Parathyroid adenoma (tissue), 2 donors: ENCODE measurements at regions not wholly inside any gene's neighbourhood (a gene's known extent, or its start where the extent isn't known, plus 50 kb on each side); places are given as distances from the start of the nearest gene placed in this dataset.

Source experiments
- H2AFZ ChIP-seq: fragments of 300-600 bp; sonication (generic); one replicate; pipeline ENCODE4 v1.7.0; 2017; ENCODE audit warnings: antibody characterized with exemption, mild to moderate bottlenecking
- H3K27ac ChIP-seq: fragments of 300-600 bp; sonication (generic); one replicate; pipeline ENCODE4 v1.7.0; 2017
- H3K27me3 ChIP-seq: fragments of 300-600 bp; sonication (generic); one replicate; pipeline ENCODE4 v1.7.0; 2017; ENCODE audit warnings: low read length; ENCODE audit not compliant: control insufficient read depth, insufficient read depth
- H3K36me3 ChIP-seq: fragments of 300-600 bp; sonication (generic); one replicate; pipeline ENCODE4 v1.7.0; 2017; ENCODE audit warnings: low read length; ENCODE audit not compliant: control insufficient read depth, insufficient read depth
- H3K4me1 ChIP-seq: fragments of 300-600 bp; sonication (generic); one replicate; pipeline ENCODE4 v1.7.0; 2017; ENCODE audit warnings: control low read depth
- H3K4me2 ChIP-seq: fragments of 300-600 bp; sonication (generic); one replicate; pipeline ENCODE4 v1.7.0; 2017; ENCODE audit warnings: low read length
- H3K4me3 ChIP-seq: fragments of 300-600 bp; sonication (generic); one replicate; pipeline ENCODE4 v1.7.0; 2017; ENCODE audit warnings: low read depth, low read length
- H3K79me2 ChIP-seq: fragments of 300-600 bp; sonication (generic); one replicate; pipeline ENCODE4 v1.7.0; 2017; ENCODE audit warnings: control low read depth
- H3K9ac ChIP-seq: fragments of 300-600 bp; sonication (generic); one replicate; pipeline ENCODE4 v1.7.0; 2017; ENCODE audit warnings: mild to moderate bottlenecking
- H3K9me3 ChIP-seq: fragments of 300-600 bp; sonication (generic); one replicate; pipeline ENCODE4 v1.7.0; 2017; ENCODE audit warnings: low read length; ENCODE audit not compliant: control insufficient read depth
- CTCF ChIP-seq: fragments of 300-600 bp; sonication (generic); IDR thresholded peaks from one replicate; pipeline ENCODE4 v1.7.0; 2017; ENCODE audit warnings: antibody characterized with exemption, mild to moderate bottlenecking
- donor health status: primary hyperparathyroidism.

GRCh38 chr4:188197566-188197965 is 58.3 kb downstream of the TRIML1 start:
- no peak for TF ChIP-seq CTCF

GRCh38 chr4:188198982-188199792 is 59.9 kb downstream of the TRIML1 start:
- TF ChIP-seq CTCF: no peak
- Histone ChIP-seq H3K4me2 (no peak overlapping the region), H3K36me3 (no peaks in the 10 kb centered on the region), H3K4me1 (no peaks in the 10 kb centered on the region), H2AFZ (no peak overlapping the region), H3K27me3 (no peaks in the 10 kb centered on the region), H3K9me3 (no peaks in the 10 kb centered on the region), H3K27ac (no peak overlapping the region), H3K79me2 (no peaks in the 10 kb centered on the region), H3K9ac (no peak overlapping the region), H3K4me3 (no peak overlapping the region)

More at GRCh38 chr4:188197566-188197965, 58.3 kb downstream of the TRIML1 start:
- Histone ChIP-seq H2AFZ (no peak overlapping the region), H3K4me1 (no peaks in the 10 kb centered on the region), H3K9me3 (no peaks in the 10 kb centered on the region), H3K79me2 (no peaks in the 10 kb centered on the region), H3K4me3 (no peak overlapping the region), H3K4me2 (no peak overlapping the region), H3K36me3 (no peaks in the 10 kb centered on the region), H3K27me3 (no peaks in the 10 kb centered on the region), H3K9ac (no peak overlapping the region), H3K27ac (no peak overlapping the region)

- TF ChIP-seq CTCF: no peak
- H3K79me2 ChIP-seq: no peaks in the 10 kb centered on the region
- no peaks in the 10 kb centered on the region for H3K4me1 ChIP-seq
- no peak overlapping the region for H3K9ac ChIP-seq
- H2AFZ ChIP-seq: no peak overlapping the region
- no peak overlapping the region for H3K4me2 ChIP-seq
- no peaks in the 10 kb centered on the region for H3K36me3 ChIP-seq
- H3K27me3 ChIP-seq: no peaks in the 10 kb centered on the region
- H3K27ac ChIP-seq: no peak overlapping the region
- no peaks in the 10 kb centered on the region for H3K9me3 ChIP-seq
- no peak overlapping the region for H3K4me3 ChIP-seq
These were observed 62.6 kb downstream of the TRIML1 start for GRCh38 chr4:188201851-188202250.

- no peak overlapping the region for H3K4me2 ChIP-seq
- H3K9ac ChIP-seq: no peak overlapping the region
- no peak overlapping the region for H3K27ac ChIP-seq
- H3K36me3 ChIP-seq: no peaks in the 10 kb centered on the region
- TF ChIP-seq CTCF: no peak
- no peak overlapping the region for H2AFZ ChIP-seq
- no peaks in the 10 kb centered on the region for H3K79me2 ChIP-seq
- H3K9me3 ChIP-seq: no peaks in the 10 kb centered on the region
- H3K4me1 ChIP-seq: no peaks in the 10 kb centered on the region
- no peak overlapping the region for H3K4me3 ChIP-seq
- no peaks in the 10 kb centered on the region for H3K27me3 ChIP-seq
These were observed 67.5 kb downstream of the TRIML1 start for GRCh38 chr4:188206783-188207182.

- Histone ChIP-seq H3K4me1 (no peaks in the 10 kb centered on the region), H3K9ac (no peak overlapping the region), H3K9me3 (no peaks in the 10 kb centered on the region), H2AFZ (no peak overlapping the region), H3K27ac (no peak overlapping the region), H3K36me3 (no peaks in the 10 kb centered on the region), H3K27me3 (no peaks in the 10 kb centered on the region), H3K4me3 (no peak overlapping the region), H3K4me2 (no peak overlapping the region), H3K79me2 (no peaks in the 10 kb centered on the region)
- TF ChIP-seq CTCF: no peak
These were observed 75.6 kb downstream of the TRIML1 start for GRCh38 chr4:188214861-188215260.
